ENCODE measurements at regions not wholly inside any gene's neighbourhood (a gene's known extent, or its start where the extent isn't known, plus 50 kb on each side); places are given as distances from the start of the nearest gene placed in this dataset.

DNA sequence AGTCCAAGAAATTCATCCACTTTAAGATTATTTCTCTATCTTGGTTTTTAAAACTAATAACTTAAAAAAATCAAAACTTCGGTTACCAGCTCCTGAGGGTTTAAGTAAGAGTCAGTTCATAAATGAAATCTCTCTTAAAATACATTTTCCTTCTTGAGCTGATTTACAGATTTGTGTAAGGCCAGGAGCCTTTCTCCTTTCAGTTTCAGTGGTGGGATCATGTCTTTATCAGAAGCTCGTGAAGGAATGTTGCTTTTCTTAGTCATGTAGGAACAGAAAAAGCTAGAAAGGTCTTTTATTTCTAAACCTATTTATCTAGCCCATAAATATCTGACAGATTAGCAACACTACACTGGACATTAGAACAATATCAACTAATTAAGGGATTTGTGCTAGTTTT is 390.2 kb downstream of the GPATCH2 start:
- TF ChIP-seq CTCF (IDR thresholded peaks at IDR 0.05): no peak

DNA sequence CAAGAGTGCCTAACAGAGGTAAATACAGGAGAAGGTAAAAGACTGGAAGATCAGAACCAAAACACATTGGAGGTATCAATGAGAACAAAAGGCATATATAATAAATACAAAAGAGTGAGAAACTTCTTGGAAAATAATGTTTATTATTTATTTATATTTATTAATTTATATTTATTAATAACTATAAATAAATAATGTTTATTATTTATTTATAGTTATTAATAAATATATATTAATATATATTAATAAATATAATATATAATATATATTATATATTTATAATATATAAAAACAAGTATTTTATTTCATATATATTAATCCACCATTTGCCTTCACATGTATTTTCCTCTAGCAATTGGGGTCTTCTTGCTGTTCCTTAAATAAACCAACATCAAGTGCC is 391.9 kb downstream of the GPATCH2 start:
- TF ChIP-seq CTCF (IDR thresholded peaks at IDR 0.05): no peak

DNA sequence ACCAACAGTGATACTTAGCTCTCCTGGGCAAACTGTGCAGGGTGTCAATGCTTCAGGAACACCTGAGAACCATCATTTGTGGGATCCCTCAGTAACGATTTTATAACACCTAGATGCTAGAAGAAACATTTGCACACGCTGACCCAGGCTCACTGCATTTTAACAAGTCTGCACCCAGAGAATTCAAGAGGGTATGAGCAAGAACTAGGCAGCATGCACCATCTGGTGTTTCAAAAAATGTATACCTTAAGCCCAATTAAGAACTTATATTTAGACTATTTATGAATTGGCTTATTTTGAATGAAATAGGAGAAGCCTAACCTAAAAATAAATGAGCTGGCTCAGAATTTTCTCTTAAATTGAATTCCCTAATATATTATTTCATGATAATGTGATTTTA is 400.5 kb downstream of the GPATCH2 start:
- TF ChIP-seq CTCF (IDR thresholded peaks at IDR 0.05): no peak

- no peak for TF ChIP-seq CTCF (IDR thresholded peaks at IDR 0.05)
Measured at GRCh38 chr1:217228689-217229088, 402.2 kb downstream of the GPATCH2 start.

- no peak for TF ChIP-seq CTCF (IDR thresholded peaks at IDR 0.05)
Measured at GRCh38 chr1:217224201-217224600, 406.7 kb downstream of the GPATCH2 start.

DNA sequence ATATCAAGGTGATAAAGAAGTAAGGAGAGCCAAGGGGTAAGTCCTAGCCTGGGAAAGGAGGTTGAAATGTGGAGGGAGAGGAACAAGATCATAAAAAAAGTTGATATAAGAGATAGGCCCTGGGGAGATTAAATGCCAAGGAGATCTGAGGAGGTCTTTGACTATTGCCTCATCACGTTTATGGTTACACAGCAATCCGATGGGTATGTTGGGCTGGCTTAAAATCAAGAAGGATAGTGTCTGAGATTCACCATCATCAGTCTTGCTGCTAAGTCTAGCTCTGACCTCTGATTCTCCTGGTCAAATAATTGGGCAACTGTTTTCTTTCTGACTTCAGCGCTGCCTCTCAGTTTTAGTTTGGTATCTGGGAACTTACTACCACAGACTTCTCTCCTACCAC is 416.3 kb downstream of the GPATCH2 start:
- no peak for TF ChIP-seq CTCF (IDR thresholded peaks at IDR 0.05)

- no peak for TF ChIP-seq CTCF (IDR thresholded peaks at IDR 0.05)
Measured at GRCh38 chr1:217211486-217211885, 419.4 kb downstream of the GPATCH2 start.

DNA sequence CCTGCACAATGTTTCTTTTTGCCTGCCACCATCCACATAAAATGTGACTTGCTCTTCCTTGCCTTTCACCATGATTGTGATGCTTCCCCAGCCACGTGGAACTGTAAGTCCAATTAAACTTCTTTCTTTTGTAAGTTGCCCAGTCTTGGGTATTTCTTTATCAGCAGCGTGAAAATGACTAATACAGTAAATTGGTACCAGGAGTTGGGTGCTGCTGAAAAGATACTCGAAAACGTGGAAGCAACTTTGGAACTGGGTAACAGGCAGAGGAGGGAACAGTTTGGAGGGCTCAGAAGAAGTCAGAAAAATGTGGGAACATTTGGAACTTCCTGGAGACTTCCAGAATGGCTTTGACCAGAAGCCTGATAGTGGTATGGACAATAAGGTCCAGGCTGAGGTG is 425.3 kb downstream of the GPATCH2 start:
- TF ChIP-seq CTCF (IDR thresholded peaks at IDR 0.05): no peak
